Neutrophil (primary cell): ENCODE measurements at regions not wholly inside any gene's neighbourhood (a gene's known extent, or its start where the extent isn't known, plus 50 kb on each side); places are given as distances from the start of the nearest gene placed in this dataset.

Experiments
- H3K27ac ChIP-seq: fragments of 200-600 bp; sonication (generic); 2 replicates; pipeline ENCODE4 v1.5.1; 2016; ENCODE audit warnings: mild to moderate bottlenecking, moderate library complexity
- H3K27me3 ChIP-seq: fragments of 200-600 bp; sonication (generic); 2 replicates; pipeline ENCODE4 v1.6.0; 2016; ENCODE audit warnings: mild to moderate bottlenecking
- H3K36me3 ChIP-seq: fragments of 200-600 bp; sonication (generic); 2 replicates; pipeline ENCODE4 v1.5.1; 2017
- H3K4me1 ChIP-seq, 2 experiments: fragments of 200-600 bp in 1 of 2; sonication (generic) in 1 of 2; 1 replicate in 1 of 2; 2 replicates in 1 of 2; pipeline versions ENCODE4 v1.5.1 to v1.6.1; 2013 to 2016; ENCODE audit warnings: low read depth in 1 of 2, low read length in 1 of 2, mild to moderate bottlenecking in 1 of 2, moderate library complexity in 1 of 2; ENCODE audit not compliant: control insufficient read depth in 1 of 2, insufficient read depth in 1 of 2
- H3K4me3 ChIP-seq, 2 experiments: fragments of 200-600 bp in 1 of 2; sonication (generic) in 1 of 2; 1 replicate in 1 of 2; 2 replicates in 1 of 2; pipeline ENCODE4 v1.5.1; 2013 to 2016; ENCODE audit warnings: low read depth in 1 of 2, low read length in 1 of 2, mild to moderate bottlenecking in 1 of 2, moderate library complexity in 1 of 2
- H3K9me3 ChIP-seq: fragments of 200-600 bp; sonication (generic); 2 replicates; pipeline ENCODE4 v1.5.1; 2016
- CTCF ChIP-seq: fragments of 200-600 bp; sonication (generic); IDR thresholded peaks from 2 replicates; pipeline ENCODE4 v1.5.1; 2016; ENCODE audit warnings: antibody characterized with exemption

- Histone ChIP-seq H3K36me3 (no peaks in the 10 kb centered on the region), H3K27me3 (no peaks in the 10 kb centered on the region), H3K27ac (peak overlapping the region; percentile 90), H3K9me3 (no peaks in the 10 kb centered on the region), H3K4me3 (peak overlapping the region in 1 of 2 experiments; percentile 1), H3K4me1 (peaks cover 44 to 49% of the 10 kb centered on the region in 2 experiments)
- no peak for TF ChIP-seq CTCF
Observed at GRCh38 chr15:69624816-69625215, 172.2 kb downstream of the RPLP1 start.

DNA sequence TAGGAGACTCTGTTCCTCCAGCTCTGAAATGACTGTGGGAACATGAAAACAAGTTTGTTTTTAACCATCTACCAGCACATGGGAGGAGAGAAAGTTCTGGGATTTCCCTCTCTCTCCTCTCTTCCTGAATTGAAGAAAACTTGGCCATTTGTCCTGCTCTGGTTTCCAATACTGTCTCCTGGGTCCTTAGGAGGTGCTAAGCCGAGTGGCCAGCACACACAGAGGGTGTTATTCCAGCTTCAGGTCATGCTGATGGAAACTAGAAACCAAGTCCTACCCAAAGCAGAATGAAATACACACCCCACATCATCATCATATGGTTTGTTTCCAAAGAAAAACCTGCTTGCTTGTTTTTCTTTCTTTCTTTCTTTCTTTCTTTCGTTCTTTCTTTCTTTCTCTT, 172.7 kb downstream of the RPLP1 start:
- Histone ChIP-seq H3K27ac (peak overlapping the region; percentile 90), H3K4me1 (peaks cover 44 to 49% of the 10 kb centered on the region in 2 experiments), H3K27me3 (no peaks in the 10 kb centered on the region), H3K36me3 (no peaks in the 10 kb centered on the region), H3K4me3 (peak overlapping the region in 1 of 2 experiments; percentile 19), H3K9me3 (no peaks in the 10 kb centered on the region)
- TF ChIP-seq CTCF: no peak

GRCh38 chr15:69626095-69627066, 173.8 kb downstream of the RPLP1 start:
- Histone ChIP-seq H3K27ac (peak overlapping the region; percentile 90), H3K9me3 (no peaks in the 10 kb centered on the region), H3K36me3 (no peaks in the 10 kb centered on the region), H3K4me1 (peaks cover 48 to 52% of the 10 kb centered on the region in 2 experiments), H3K27me3 (no peaks in the 10 kb centered on the region), H3K4me3 (peak overlapping the region in 1 of 2 experiments; percentile 19)
- TF ChIP-seq CTCF: no peak

GRCh38 chr15:69627548-69628158, 175.0 kb downstream of the RPLP1 start:
- H3K36me3 ChIP-seq: no peaks in the 10 kb centered on the region
- no peaks in the 10 kb centered on the region for H3K27me3 ChIP-seq
- peaks cover 56 to 60% of the 10 kb centered on the region in 2 experiments for H3K4me1 ChIP-seq
- no peaks in the 10 kb centered on the region for H3K9me3 ChIP-seq
- TF ChIP-seq CTCF: no peak
- peak overlapping the region; percentile 90 for H3K27ac ChIP-seq
- H3K4me3 ChIP-seq: no peak overlapping the region

GRCh38 chr15:69628256-69629093, 175.9 kb downstream of the RPLP1 start:
- no peak for TF ChIP-seq CTCF
- Histone ChIP-seq H3K27me3 (no peaks in the 10 kb centered on the region), H3K27ac (no peak overlapping the region), H3K4me3 (no peak overlapping the region), H3K4me1 (peaks cover 55 to 56% of the 10 kb centered on the region in 2 experiments), H3K36me3 (no peaks in the 10 kb centered on the region), H3K9me3 (no peaks in the 10 kb centered on the region)
